Heart right ventricle (tissue), 16 donors: ENCODE measurements at regions not wholly inside any gene's neighbourhood (a gene's known extent, or its start where the extent isn't known, plus 50 kb on each side); places are given as distances from the start of the nearest gene placed in this dataset.
A peak's percentile ranks its signal among the peaks of the same experiment; 100 is the strongest.

Source experiments
- ATAC-seq, 8 donors: fragments of 200-7000 bp; cut with Tn5 transposase; one replicate each; pipeline ENCODE4 v1.9.1; 2020; ENCODE audit warnings: mild to moderate bottlenecking in 8 of 8, moderate library complexity in 8 of 8, moderate number of reproducible peaks in 1 of 8
- DNase-seq, 2 donors: peaks; one replicate each; pipeline ENCODE4 v3.0.0-alpha.2; 2020
- H3K27ac ChIP-seq, 10 donors: fragments of 200-600 bp; sonication (generic) in 2 of 10; one replicate each; pipeline versions ENCODE4 v1.5.0 to v1.8.0; 2020 to 2022; ENCODE audit warnings: mild to moderate bottlenecking in 3 of 10
- H3K27me3 ChIP-seq, 7 donors: fragments of 200-600 bp; one replicate each; pipeline ENCODE4 v1.8.0; 2021 to 2022; ENCODE audit warnings: mild to moderate bottlenecking in 2 of 7
- H3K36me3 ChIP-seq, 9 donors: fragments of 200-600 bp; sonication (generic) in 1 of 9; one replicate each; pipeline versions ENCODE4 v1.5.0 to v1.8.0; 2020 to 2022; ENCODE audit warnings: mild to moderate bottlenecking in 2 of 9
- H3K4me1 ChIP-seq, 9 donors: fragments of 200-600 bp; sonication (generic) in 1 of 9; one replicate each; pipeline versions ENCODE4 v1.5.0 to v1.8.0; 2020 to 2022; ENCODE audit warnings: mild to moderate bottlenecking in 4 of 9
- H3K4me3 ChIP-seq, 10 donors: fragments of 200-600 bp; sonication (generic) in 2 of 10; one replicate each; pipeline versions ENCODE4 v1.5.0 to v1.8.0; 2020 to 2022; ENCODE audit warnings: mild to moderate bottlenecking in 7 of 10, moderate library complexity in 2 of 10
- H3K9me3 ChIP-seq, 11 donors: fragments of 200-600 bp in 10 of 11; sonication (generic) in 2 of 11; one replicate each; pipeline versions ENCODE4 v1.5.0 to v1.8.0; 2013 to 2022; ENCODE audit warnings: mild to moderate bottlenecking in 2 of 11, control low read depth in 1 of 11, moderate library complexity in 1 of 11
- CTCF ChIP-seq, 9 donors: fragments of 200-600 bp; sonication (generic) in 2 of 9; IDR thresholded peaks; one replicate each; pipeline versions ENCODE4 v1.5.0 to v1.8.0; 2021 to 2022; ENCODE audit warnings: antibody characterized with exemption in 9 of 9, mild to moderate bottlenecking in 5 of 9, moderate library complexity in 1 of 9
- WGBS, 2 donors: extraction: QIAGEN DNeasy Blood & Tissue Kit; methylation state at CpG; one replicate each; pipeline ENCODE4 v1.1.7; 2013; ENCODE audit warnings: inconsistent platforms in 1 of 2; 5-methylcytosine and 5-hydroxymethylcytosine counted together
- intact Hi-C, 10 donors: fragments of 100-400 bp; cut with DNase I; formaldehyde crosslinking; loops; one replicate each; pipeline versions ENCODE4 v1.11.1 to v1.14.2; 2022
- donor health status: Arrhythmogenic right ventricular cardiomyopathy.
- donor health status: ischemic (EF 13 %, LVEDD 7.1; RV severe dilation, severe dysfunction).
- donor health status: healthy with polysubstance abuse.
- donor health status: DM: no; HTN: yes; CAD: no.
- donor health status: DM: no; HTN: no; CAD: no.
- donor health status: ischemic (EF 25% LVEDD 6.9; RV normal size, moderate dysfunction).
- donor health status: ischemic (EF 25% LVEDD 5.7; RV mildly dilated, moderate dysfunction).
- donor health status: healthy.
- donor health status: DM: yes; HTN: yes; CAD: no.
- donor health status: Ischemic cardiomyopathy.
- donor health status: ischemic (EF 35%, LVEDD 5.7; RV mildly dilated, moderate dysfunction).
- donor health status: nonischemic (EF 11% LVEDD 7.7; RV severe dilation, severe dysfunction).
- donor health status: DM: yes; HTN: yes; CAD: no.
- donor health status: PGD.
- donor health status: ischemic (EF 29% LVEDD 5.4; RV normal size, mild dysfunction).
- donor health status: nonischemic (EF 23%, LVEDD 6.1; RV moderate dilation, normal function).

GRCh38 chr14:59015482-59015881, 173.0 kb upstream of the DAAM1 start:
- ATAC-seq (no peak), DNase-seq (no peak)
- no peak for TF ChIP-seq CTCF (IDR thresholded peaks at IDR 0.05)
- Histone ChIP-seq H3K4me1 (no peaks in the 10 kb centered on the region), H3K27me3 (peaks cover 0 to 8% (median 0%) of the 10 kb centered on the region in 7 donors), H3K9me3 (peaks cover 0 to 35% (median 20%) of the 10 kb centered on the region in 11 donors), H3K4me3 (no peak overlapping the region), H3K27ac (no peak overlapping the region), H3K36me3 (no peaks in the 10 kb centered on the region)
- intact Hi-C loops: no loop called here
- WGBS, 2 donors: 80 to 89% methylated on average over 3 of the region's 3 CpGs

GRCh38 chr14:59017285-59017965, 171.0 kb upstream of the DAAM1 start:
- peaks cover 0 to 18% (median 12%) of the 10 kb centered on the region in 11 donors for H3K9me3 ChIP-seq
- no peaks in the 10 kb centered on the region for H3K4me1 ChIP-seq
- no peak overlapping the region for H3K4me3 ChIP-seq
- no peak overlapping the region for H3K27ac ChIP-seq
- WGBS, 2 donors: 43% methylated on average over 5 of the region's 5 CpGs
- H3K27me3 ChIP-seq: peaks cover 0 to 8% (median 0%) of the 10 kb centered on the region in 7 donors
- ATAC-seq (no peak), DNase-seq (no peak)
- intact Hi-C loops: no loop called here
- H3K36me3 ChIP-seq: no peaks in the 10 kb centered on the region
- TF ChIP-seq CTCF (IDR thresholded peaks at IDR 0.05): no peak

DNA sequence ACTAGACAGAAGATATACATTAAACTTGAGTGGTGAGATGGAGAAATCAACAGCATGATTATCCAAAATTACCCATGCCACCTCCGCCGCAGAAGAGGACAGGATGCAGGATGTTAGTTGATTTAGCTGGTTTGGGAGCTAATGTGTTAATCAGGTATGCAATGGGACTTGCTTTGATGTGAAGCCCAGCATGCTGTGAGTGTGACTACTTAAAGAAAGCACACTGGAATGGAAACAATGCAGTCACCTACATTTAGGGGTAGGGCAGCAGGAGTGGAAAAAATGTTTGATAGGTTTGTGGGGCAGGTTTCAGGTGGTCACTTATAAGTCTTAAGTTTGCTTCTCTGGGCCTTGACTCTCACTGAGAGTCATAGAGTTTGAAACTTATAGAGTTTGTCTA, 170.0 kb upstream of the DAAM1 start:
- H3K36me3 ChIP-seq: no peaks in the 10 kb centered on the region
- 61 to 62% methylated on average over 2 of the region's 2 CpGs for WGBS, 2 donors
- DNase-seq (no peak), ATAC-seq (no peak)
- H3K27ac ChIP-seq: no peak overlapping the region
- H3K4me3 ChIP-seq: no peak overlapping the region
- H3K9me3 ChIP-seq: peaks cover 0 to 8% (median 3%) of the 10 kb centered on the region in 11 donors
- intact Hi-C loops: no loop called here
- H3K27me3 ChIP-seq: peaks cover 0 to 8% (median 0%) of the 10 kb centered on the region in 7 donors
- TF ChIP-seq CTCF (IDR thresholded peaks at IDR 0.05): no peak
- no peaks in the 10 kb centered on the region for H3K4me1 ChIP-seq

DNA sequence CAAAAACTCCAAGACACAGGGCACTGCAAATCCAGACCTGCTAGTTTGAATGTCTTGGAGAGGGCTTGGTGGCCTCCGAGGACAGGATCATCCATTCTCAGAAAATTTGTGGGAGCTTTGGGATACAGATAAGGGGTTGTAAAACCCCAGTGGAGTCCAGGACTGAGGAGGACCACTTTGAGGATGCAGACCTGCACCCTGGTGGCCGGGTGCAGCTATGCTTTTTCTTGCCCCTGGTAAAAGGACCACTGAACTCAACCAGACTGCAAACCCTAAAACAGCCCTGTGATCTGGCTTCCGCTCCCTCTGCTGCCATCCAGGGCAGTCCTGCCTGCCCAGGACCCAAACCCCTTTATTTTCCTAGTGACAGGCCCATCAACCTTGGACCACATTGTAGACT, 169.5 kb upstream of the DAAM1 start:
- Histone ChIP-seq H3K36me3 (no peaks in the 10 kb centered on the region), H3K27me3 (peaks cover 0 to 8% (median 0%) of the 10 kb centered on the region in 7 donors), H3K27ac (no peak overlapping the region), H3K4me1 (no peaks in the 10 kb centered on the region), H3K9me3 (peaks cover 0 to 3% (median 0%) of the 10 kb centered on the region in 11 donors), H3K4me3 (no peak overlapping the region)
- no peak for DNase-seq
- peak in 1 of 9 donors; percentile 21 for TF ChIP-seq CTCF (IDR thresholded peaks at IDR 0.05)
- intact Hi-C loops: no loop called here
- ATAC-seq: no peak
- WGBS, 2 donors: 78 to 82% methylated on average over 3 of the region's 3 CpGs
